ENCODE measurements at regions not wholly inside any gene's neighbourhood (a gene's known extent, or its start where the extent isn't known, plus 50 kb on each side); places are given as distances from the start of the nearest gene placed in this dataset.
"Not testable (repeated sequence)": the region's sequence is repeated elsewhere in the genome, so short reads cannot be mapped to it uniquely, and the experiment has no call there.

DNA sequence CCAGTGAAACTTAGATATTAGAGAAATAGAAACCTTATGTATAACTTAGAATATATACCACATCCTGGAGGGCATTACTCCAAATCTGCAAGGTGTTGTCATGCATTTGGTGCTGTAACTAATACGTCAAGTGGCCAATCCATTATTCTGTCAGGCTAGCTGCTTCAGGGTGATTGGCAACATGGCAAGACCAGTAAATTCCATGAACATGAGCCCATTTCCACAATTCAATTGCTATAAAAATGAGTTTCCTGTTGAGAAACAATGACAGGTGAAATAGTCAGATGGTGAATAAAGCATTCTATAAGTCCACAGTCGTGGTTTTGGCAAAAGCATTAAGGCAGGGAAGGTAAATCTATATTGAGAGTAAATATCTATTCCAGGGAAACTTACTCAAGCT lies 566.0 kb downstream of the ADGRL2 start:
- no peaks in the 10 kb centered on the region for H3K27me3 ChIP-seq
- no peak for DNase-seq
- no peaks in the 10 kb centered on the region for H3K4me1 ChIP-seq
- intact Hi-C loops (cut with DNase I): no loop called here
- no peak overlapping the region for H3K4me3 ChIP-seq
- no peaks in the 10 kb centered on the region for H3K36me3 ChIP-seq
- H3K9me3 ChIP-seq: no peaks in the 10 kb centered on the region
- no peak overlapping the region for H3K27ac ChIP-seq
- 64 to 84% methylated on average over 2 of the region's 2 CpGs for WGBS, 2 donors
- TF ChIP-seq POLR2A (IDR thresholded peaks at IDR 0.05) (no peak), POLR2AphosphoS5 (IDR thresholded peaks at IDR 0.05) (no peak), EP300 (IDR thresholded peaks at IDR 0.05) (no peak)
- TF ChIP-seq, protein P1, sequence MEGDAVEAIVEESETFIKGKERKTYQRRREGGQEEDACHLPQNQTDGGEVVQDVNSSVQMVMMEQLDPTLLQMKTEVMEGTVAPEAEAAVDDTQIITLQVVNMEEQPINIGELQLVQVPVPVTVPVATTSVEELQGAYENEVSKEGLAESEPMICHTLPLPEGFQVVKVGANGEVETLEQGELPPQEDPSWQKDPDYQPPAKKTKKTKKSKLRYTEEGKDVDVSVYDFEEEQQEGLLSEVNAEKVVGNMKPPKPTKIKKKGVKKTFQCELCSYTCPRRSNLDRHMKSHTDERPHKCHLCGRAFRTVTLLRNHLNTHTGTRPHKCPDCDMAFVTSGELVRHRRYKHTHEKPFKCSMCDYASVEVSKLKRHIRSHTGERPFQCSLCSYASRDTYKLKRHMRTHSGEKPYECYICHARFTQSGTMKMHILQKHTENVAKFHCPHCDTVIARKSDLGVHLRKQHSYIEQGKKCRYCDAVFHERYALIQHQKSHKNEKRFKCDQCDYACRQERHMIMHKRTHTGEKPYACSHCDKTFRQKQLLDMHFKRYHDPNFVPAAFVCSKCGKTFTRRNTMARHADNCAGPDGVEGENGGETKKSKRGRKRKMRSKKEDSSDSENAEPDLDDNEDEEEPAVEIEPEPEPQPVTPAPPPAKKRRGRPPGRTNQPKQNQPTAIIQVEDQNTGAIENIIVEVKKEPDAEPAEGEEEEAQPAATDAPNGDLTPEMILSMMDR (IDR thresholded peaks at IDR 0.05): no peak

DNA sequence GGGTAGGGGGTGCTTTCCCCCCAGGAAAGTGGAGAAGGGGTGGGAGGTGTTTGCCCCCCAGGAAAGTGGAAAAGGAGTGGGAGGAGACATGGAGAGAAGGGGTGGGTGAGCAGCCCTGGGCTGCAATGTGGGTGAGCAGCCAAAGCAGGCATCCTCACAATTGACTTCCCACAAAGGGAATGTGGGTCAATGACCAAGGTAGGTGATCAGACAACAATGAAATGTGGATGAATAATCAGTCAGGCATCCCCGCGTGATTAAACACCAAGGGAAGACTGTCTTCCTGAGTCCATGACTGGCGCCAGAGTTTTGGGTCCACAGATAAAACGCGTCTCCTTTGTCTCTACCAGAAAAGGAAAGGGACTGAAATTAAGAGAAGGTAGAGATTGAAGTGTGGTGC lies 558.8 kb downstream of the ADGRL2 start:
- H3K27ac ChIP-seq; H3K27me3 ChIP-seq; intact Hi-C loops (cut with DNase I); H3K36me3 ChIP-seq; DNase-seq; H3K9me3 ChIP-seq; H3K4me1 ChIP-seq; H3K4me3 ChIP-seq: not testable (repeated sequence)
- WGBS, 2 donors: 76 to 97% methylated on average over 5 of the region's 5 CpGs

DNA sequence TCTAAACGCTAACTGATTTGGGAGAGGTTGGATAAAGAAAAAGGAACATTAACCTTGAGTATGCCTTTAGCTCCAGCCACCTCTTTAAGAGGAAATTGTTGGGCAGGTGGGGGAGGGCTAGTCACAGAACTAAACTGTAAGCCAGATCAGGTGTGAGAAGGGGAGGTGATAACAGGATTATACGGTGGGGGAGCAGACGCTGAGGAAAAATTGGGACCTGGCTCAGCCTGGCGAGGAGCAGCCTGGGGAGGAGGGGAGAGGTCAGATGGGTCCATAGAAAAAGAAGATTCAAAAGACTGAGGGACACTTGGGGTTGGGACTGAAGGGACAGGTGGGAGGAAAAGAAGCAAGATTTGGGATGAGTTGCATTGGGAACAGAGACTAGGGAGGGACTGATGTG lies 558.0 kb downstream of the ADGRL2 start:
- H3K4me1 ChIP-seq; H3K9me3 ChIP-seq; H3K4me3 ChIP-seq; H3K27ac ChIP-seq; intact Hi-C loops (cut with DNase I); H3K27me3 ChIP-seq; DNase-seq; H3K36me3 ChIP-seq: not testable (repeated sequence)
- 68 to 69% methylated on average over 4 of the region's 4 CpGs for WGBS, 2 donors

DNA sequence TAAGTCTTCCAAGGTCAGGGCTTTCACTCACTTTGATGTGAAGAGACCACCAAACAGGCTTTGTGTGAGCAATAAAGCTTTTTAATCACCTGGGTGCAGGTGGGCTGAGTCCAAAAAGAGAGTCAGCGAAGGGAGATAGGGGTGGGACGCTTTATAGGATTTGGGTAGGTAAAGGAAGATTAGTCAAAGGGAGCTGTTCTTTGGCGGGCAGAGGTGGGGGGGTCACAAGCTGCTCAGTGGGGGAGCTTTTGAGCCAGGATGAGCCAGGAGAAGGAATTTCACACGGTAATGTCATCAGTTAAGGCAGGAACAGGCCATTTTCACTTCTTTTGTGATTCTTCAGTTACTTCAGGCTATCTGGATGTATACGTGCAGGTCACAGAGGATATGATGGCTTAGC lies 553.8 kb downstream of the ADGRL2 start:
- H3K36me3 ChIP-seq; DNase-seq; H3K4me3 ChIP-seq; H3K27me3 ChIP-seq; H3K4me1 ChIP-seq; intact Hi-C loops (cut with DNase I); H3K27ac ChIP-seq; H3K9me3 ChIP-seq: not testable (repeated sequence)
- WGBS, 2 donors: 83 to 92% methylated on average over 5 of the region's 5 CpGs

DNA sequence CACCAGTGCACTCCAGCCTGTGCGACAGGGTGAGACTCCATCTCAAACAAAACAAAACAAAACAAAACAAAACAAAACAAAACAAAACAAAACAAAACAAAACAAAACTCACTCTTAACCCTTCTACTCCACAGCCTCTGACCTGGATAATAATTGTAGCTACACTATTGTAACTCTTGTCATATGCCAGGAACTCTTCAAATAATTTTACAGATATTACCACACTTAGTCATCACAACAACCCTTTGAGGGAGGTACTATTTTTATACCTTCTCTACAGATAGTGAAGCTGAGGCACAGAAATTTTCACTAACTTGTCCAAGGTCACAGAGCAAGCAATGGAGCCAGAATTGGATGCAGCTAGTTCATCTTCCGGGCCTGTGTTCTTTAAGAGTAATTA lies 547.8 kb downstream of the ADGRL2 start:
- no peak overlapping the region for H3K4me3 ChIP-seq
- TF ChIP-seq, protein P1 (IDR thresholded peaks at IDR 0.05): no peak
- TF ChIP-seq POLR2AphosphoS5 (IDR thresholded peaks at IDR 0.05) (no peak), EP300 (IDR thresholded peaks at IDR 0.05) (no peak), POLR2A (IDR thresholded peaks at IDR 0.05) (no peak)
- no peak overlapping the region for H3K27ac ChIP-seq
- intact Hi-C loops (cut with DNase I): no loop called here
- WGBS, 2 donors: 91 to 96% methylated on average over 2 of the region's 2 CpGs
- H3K4me1 ChIP-seq: peaks cover 0 to 7% (median 3%) of the 10 kb centered on the region in 4 donors
- H3K27me3 ChIP-seq: no peaks in the 10 kb centered on the region
- DNase-seq: no peak
- H3K36me3 ChIP-seq: no peaks in the 10 kb centered on the region
- no peaks in the 10 kb centered on the region for H3K9me3 ChIP-seq

DNA sequence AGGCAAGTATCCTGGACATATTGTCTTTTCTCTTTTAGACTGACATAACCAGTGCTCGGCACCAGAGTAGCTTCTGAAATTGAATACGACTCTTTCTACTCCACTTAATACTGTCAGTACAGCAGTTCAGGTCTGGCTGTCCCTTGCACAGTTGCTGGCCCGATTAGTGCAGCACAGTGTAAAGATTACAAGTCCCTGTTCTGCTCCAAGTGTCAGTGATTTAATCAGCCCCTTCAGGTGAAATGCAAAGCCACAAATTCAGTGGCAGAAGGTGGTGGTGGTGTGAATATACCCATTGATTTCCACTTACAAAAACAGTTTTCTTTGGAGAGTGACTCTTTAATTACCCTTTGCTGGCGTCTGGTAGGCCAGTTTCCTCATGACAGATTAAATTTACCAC lies 545.4 kb downstream of the ADGRL2 start:
- intact Hi-C loops (cut with DNase I): no loop called here
- H3K36me3 ChIP-seq: no peaks in the 10 kb centered on the region
- no peaks in the 10 kb centered on the region for H3K9me3 ChIP-seq
- peaks cover 0 to 7% (median 3%) of the 10 kb centered on the region in 4 donors for H3K4me1 ChIP-seq
- 64 to 79% methylated on average over 4 of the region's 4 CpGs for WGBS, 2 donors
- H3K4me3 ChIP-seq: no peak overlapping the region
- H3K27ac ChIP-seq: no peak overlapping the region
- no peaks in the 10 kb centered on the region for H3K27me3 ChIP-seq
- TF ChIP-seq, protein P1 (IDR thresholded peaks at IDR 0.05): no peak
- TF ChIP-seq POLR2AphosphoS5 (IDR thresholded peaks at IDR 0.05) (no peak), EP300 (IDR thresholded peaks at IDR 0.05) (no peak), POLR2A (IDR thresholded peaks at IDR 0.05) (no peak)
- no peak for DNase-seq
